Activated T-cell treated with anti-CD3 and anti-CD28 coated beads for 24 hours (primary cell): ENCODE measurements at regions not wholly inside any gene's neighbourhood (a gene's known extent, or its start where the extent isn't known, plus 50 kb on each side); places are given as distances from the start of the nearest gene placed in this dataset.
"Not testable (repeated sequence)": the region's sequence is repeated elsewhere in the genome, so short reads cannot be mapped to it uniquely, and the experiment has no call there.

ENCODE experiments used
- DNase-seq: peaks from one replicate; pipeline ENCODE4 v3.0.0-alpha.2; 2020; ENCODE audit warnings: low read depth

- no peak for DNase-seq
Measured at GRCh38 chr12:85574291-85574690, 261.9 kb downstream of the RASSF9 start.

- no peak for DNase-seq
Measured at GRCh38 chr12:85575120-85576096, 260.8 kb downstream of the RASSF9 start.

- DNase-seq: no peak
Measured at GRCh38 chr12:85580562-85581168, 255.5 kb downstream of the RASSF9 start.

GRCh38 chr12:85587158-85587557 is 249.1 kb downstream of the RASSF9 start:
- DNase-seq: no peak

GRCh38 chr12:85588221-85588620 is 248.0 kb downstream of the RASSF9 start:
- DNase-seq: no peak

GRCh38 chr12:85600841-85601240 is 235.4 kb downstream of the RASSF9 start:
- DNase-seq: no peak

GRCh38 chr12:85603556-85603955 is 232.7 kb downstream of the RASSF9 start:
- no peak for DNase-seq

- no peak for DNase-seq
Measured at GRCh38 chr12:85606455-85606854, 229.8 kb downstream of the RASSF9 start.

- DNase-seq: no peak
Measured at GRCh38 chr12:85609778-85610177, 226.4 kb downstream of the RASSF9 start.

GRCh38 chr12:85610194-85610593 is 226.0 kb downstream of the RASSF9 start:
- DNase-seq: no peak

- no peak for DNase-seq
Measured at GRCh38 chr12:85616201-85616600, 220.0 kb downstream of the RASSF9 start.

- DNase-seq: no peak
Measured at GRCh38 chr12:85617307-85618091, 218.7 kb downstream of the RASSF9 start.

- DNase-seq: no peak
Measured at GRCh38 chr12:85621041-85621440, 215.2 kb downstream of the RASSF9 start.

- no peak for DNase-seq
Measured at GRCh38 chr12:85623763-85624162, 212.4 kb downstream of the RASSF9 start.

- no peak for DNase-seq
Measured at GRCh38 chr12:85625467-85625866, 210.7 kb downstream of the RASSF9 start.

GRCh38 chr12:85626001-85626783 is 210.0 kb downstream of the RASSF9 start:
- no peak for DNase-seq

- no peak for DNase-seq
Measured at GRCh38 chr12:85626784-85627171, 209.4 kb downstream of the RASSF9 start.

GRCh38 chr12:85627584-85627983 is 208.6 kb downstream of the RASSF9 start:
- no peak for DNase-seq

- not testable (repeated sequence) for DNase-seq
Measured at GRCh38 chr12:85628562-85628961, 207.6 kb downstream of the RASSF9 start.

GRCh38 chr12:85630851-85631250 is 205.4 kb downstream of the RASSF9 start:
- no peak for DNase-seq

- DNase-seq: no peak
Measured at GRCh38 chr12:85632390-85632789, 203.8 kb downstream of the RASSF9 start.

- no peak for DNase-seq
Measured at GRCh38 chr12:85633491-85633890, 202.7 kb downstream of the RASSF9 start.
